GM06990 (cell line): ENCODE measurements at regions not wholly inside any gene's neighbourhood (a gene's known extent, or its start where the extent isn't known, plus 50 kb on each side); places are given as distances from the start of the nearest gene placed in this dataset.

Source experiments
- DNase-seq: peaks from one replicate; pipeline ENCODE4 v3.0.0-alpha.2; 2011; ENCODE audit not compliant: insufficient read length; ENCODE audit errors: extremely low read depth
- H3K27me3 ChIP-seq: replicated peaks from 2 replicates; pipeline ENCODE4 v1.6.0; 2011; ENCODE audit warnings: low read length; ENCODE audit not compliant: control insufficient read depth, insufficient read depth
- H3K36me3 ChIP-seq: 2 replicates; pipeline ENCODE4 v1.5.1; 2011; ENCODE audit warnings: low read length; ENCODE audit not compliant: control insufficient read depth, insufficient read depth
- H3K4me3 ChIP-seq: replicated peaks from 2 replicates; pipeline ENCODE4 v1.5.1; 2011; ENCODE audit warnings: low read depth, mild to moderate bottlenecking, control low read depth, low read length
- CTCF ChIP-seq: IDR thresholded peaks from 2 replicates; pipeline ENCODE4 v1.5.1; 2011; ENCODE audit warnings: low read length, control low read depth, mild to moderate bottlenecking, inconsistent platforms; ENCODE audit not compliant: insufficient read depth, poor library complexity, severe bottlenecking

DNA sequence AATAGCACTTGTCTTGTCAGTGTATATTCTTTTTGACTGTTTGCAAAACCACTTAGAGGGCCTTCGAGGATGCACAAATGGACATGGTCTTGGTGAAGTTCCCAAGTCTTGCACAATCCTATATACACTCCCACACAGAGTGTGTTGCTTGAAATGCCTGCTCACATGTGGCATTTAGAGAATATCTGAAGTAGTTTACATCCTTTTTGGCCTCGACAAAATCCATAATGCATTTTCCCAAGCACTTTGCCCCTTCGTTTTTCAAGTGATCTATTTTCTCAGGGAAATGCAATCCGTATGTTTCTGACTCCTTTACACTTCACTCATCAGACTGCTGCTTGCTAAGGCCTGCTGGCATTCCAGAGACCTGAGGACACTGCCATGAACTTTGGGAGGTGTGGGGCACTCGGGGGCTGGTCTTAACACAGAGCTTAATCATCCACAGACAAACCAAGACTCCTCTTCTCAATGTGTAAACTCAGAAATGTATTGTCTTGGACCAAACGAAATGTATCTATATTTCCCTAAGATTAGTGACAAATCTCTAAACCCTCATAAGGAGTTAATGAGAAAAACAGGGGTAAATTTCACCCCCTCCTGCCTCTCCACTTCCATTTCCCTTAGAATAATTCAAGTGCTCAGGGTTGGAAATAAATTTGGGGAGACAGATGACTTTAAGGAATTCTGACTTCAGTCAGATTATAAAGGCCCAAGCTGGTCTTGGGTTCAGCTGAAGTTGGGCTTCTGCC is 219.3 kb upstream of the APCDD1 start:
- Histone ChIP-seq H3K4me3 (no peak overlapping the region), H3K36me3 (no peaks in the 10 kb centered on the region), H3K27me3 (no peaks in the 10 kb centered on the region; the same call in 1 of the 2 replicates)
- no peak for DNase-seq
- no peak for TF ChIP-seq CTCF

GRCh38 chr18:10235661-10235952 is 218.8 kb upstream of the APCDD1 start:
- H3K4me3 ChIP-seq, result no peak overlapping the region
- no peaks in the 10 kb centered on the region; the same call in 1 of the 2 replicates for H3K27me3 ChIP-seq
- no peak for TF ChIP-seq CTCF
- DNase-seq, result no peak
- H3K36me3 ChIP-seq, result no peaks in the 10 kb centered on the region

DNA sequence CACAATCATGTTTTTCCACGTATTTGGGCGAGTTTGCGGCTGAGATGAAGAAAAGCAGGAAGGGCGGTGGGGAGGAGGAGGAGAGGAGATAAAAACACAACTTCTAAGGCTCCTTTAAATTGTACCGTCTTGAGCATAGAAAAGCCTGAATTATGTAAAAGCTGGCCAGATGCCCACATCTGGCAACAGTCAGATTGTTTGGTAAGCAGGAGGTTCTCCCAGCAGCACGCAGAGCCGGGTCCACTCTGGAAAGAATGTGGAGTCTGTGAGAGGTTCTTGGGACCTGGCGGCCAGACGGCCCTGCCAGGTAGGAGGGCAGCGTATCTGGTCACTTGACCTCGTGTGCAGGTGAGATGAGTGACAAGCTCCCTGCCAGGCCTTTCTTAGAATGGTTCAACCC is 215.3 kb upstream of the APCDD1 start:
- DNase-seq, result no peak
- Histone ChIP-seq H3K36me3 (no peaks in the 10 kb centered on the region), H3K27me3 (no peaks in the 10 kb centered on the region; the same call in 1 of the 2 replicates), H3K4me3 (no peak overlapping the region)
- TF ChIP-seq CTCF, result no peak

- no peak for DNase-seq
- Histone ChIP-seq H3K27me3 (no peaks in the 10 kb centered on the region; the same call in 1 of the 2 replicates), H3K36me3 (no peaks in the 10 kb centered on the region), H3K4me3 (no peak overlapping the region)
- no peak for TF ChIP-seq CTCF
Observed at GRCh38 chr18:10239991-10240634, 214.3 kb upstream of the APCDD1 start.

DNA sequence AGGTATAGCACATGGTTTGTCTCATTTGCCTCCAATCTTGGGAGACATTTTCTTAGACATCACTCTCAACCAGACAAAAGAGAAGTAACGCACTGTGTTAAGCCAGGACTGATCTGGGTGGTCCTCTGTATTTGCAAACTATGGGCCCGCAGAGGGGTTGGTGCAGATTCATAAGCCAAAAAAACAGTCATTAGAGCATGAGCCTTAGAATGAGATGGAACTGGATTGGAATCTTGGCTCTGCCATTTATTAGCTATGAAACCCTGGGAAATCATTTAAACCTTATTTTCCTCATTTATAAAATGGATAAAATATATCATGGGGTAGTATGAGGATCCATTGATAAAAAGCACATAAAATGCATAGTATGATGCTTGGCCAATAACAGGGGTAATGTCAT is 213.5 kb upstream of the APCDD1 start:
- Histone ChIP-seq H3K4me3 (no peak overlapping the region), H3K27me3 (no peaks in the 10 kb centered on the region; the same call in 1 of the 2 replicates), H3K36me3 (no peaks in the 10 kb centered on the region)
- TF ChIP-seq CTCF, result no peak
- DNase-seq, result no peak

DNA sequence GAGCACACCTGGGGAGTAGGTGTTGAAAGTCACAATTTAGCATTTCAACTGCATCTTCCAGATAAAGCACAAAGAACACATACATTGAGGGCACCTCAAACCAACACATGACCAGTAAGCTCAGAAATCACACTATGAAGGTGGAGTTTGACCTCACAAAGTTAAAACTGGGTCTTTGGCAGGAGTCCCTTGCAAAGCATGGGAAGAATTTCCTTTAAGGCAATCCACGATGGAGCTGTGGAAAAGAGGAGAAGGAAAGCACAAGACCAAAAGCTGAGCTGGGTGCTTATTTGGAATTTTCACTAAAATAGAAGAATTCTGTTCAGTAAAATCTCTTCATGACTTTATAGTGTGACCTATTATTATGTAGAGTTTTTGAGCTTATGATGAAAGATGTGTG is 212.9 kb upstream of the APCDD1 start:
- H3K36me3 ChIP-seq, result no peaks in the 10 kb centered on the region
- DNase-seq, result no peak
- H3K4me3 ChIP-seq, result no peak overlapping the region
- H3K27me3 ChIP-seq, result no peaks in the 10 kb centered on the region; the same call in none of the 2 replicates
- no peak for TF ChIP-seq CTCF
